Fibroblast of skin of right quadriceps (primary cell): ENCODE measurements at regions not wholly inside any gene's neighbourhood (a gene's known extent, or its start where the extent isn't known, plus 50 kb on each side); places are given as distances from the start of the nearest gene placed in this dataset.

ENCODE experiments used
- DNase-seq: peaks from one replicate; pipeline ENCODE4 v3.0.0-alpha.2; 2013

DNA sequence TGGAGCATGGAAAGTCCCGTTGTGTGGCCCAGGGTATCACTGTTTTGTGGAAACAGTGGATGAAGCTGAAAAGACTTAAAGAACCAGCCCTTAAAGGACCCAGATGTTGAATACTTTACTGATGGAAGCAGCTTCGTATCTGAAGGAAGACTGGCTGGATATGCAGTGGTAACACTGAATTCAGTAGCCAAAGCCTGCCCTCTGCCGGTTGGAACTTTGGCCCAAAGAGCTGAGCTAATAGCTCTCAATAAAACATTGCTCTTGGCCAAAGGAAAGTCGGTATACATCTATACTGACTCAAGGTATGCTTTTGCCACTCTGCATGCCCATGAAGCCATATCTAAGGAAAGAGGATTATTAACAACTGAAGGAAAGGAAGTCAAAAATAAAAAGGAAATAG lies 885.4 kb downstream of the PDCD6IP start:
- DNase-seq: peak; percentile 35

DNA sequence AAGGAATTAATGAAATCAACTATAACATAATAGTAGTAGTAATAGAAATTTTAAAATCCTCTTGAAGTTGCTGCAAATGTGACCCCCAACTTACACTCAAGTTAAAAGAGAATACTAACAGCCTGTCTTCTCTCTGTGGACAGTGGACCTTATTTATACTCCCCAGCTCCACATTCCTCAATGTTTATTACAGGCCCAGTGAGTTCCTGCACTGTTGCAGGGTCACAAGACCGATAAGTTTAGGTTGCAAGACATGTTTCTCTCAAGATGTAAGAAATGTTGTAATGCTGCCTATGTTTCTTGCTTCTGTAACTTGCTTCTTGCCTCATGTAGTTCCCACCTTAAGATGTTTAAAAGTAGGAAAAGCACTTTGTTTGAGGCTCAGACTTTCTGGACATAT lies 888.1 kb downstream of the PDCD6IP start:
- no peak for DNase-seq

DNA sequence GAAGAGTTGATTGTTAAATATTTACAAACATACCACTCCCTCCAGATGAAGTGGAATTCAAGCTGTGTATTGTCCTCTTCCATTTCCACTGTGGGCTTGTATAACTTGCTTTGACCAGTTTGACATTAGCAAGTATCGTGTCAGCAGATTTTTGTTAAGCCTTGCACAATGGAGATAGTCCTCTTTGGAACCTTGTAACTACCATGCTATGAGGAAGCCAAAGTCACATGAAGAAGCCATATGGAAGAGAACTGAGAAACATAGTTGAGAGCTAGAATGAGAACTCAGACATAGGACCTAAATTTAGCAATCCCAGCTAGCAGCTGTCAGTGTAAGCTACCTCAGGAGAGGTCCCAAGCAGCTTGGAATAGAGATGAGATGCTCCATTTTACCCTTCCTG lies 889.2 kb downstream of the PDCD6IP start:
- DNase-seq: no peak

DNA sequence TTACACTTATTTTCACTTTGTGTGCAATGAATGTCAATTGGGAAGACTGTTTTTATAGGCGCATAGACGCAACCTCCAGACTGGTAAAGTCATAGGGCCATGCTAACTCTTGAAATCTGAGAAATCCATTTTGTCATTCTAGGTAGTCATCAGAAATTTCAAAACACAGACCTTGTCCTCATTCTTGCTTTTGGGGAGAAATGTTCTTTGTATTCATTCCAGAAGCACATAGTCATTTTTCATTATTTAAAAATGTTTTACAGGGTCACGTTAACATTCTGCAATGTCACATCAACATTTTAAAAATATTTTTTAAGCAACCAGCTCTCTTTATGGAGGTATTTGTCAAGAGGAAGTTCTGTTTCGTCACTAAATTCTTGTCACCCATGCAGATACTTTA lies 898.4 kb downstream of the PDCD6IP start:
- DNase-seq: no peak

DNA sequence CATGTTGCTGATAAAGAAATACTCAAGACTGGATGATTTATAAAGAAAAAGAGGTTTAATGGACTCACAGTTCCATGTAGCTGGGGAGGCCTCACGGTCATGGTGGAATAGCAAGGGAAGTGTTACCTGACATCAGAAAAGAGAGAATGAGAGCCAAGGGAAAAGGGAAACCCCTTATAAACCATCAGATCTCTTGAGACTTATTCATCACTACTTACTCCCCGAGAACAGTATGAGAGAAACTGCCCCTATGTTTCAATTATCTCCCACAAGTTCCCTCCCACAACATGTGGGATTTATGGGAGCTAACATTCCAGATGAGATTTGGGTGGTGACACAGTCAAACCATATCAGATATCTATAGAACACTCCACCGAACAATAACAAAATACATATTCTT lies 904.6 kb downstream of the PDCD6IP start:
- DNase-seq: no peak

DNA sequence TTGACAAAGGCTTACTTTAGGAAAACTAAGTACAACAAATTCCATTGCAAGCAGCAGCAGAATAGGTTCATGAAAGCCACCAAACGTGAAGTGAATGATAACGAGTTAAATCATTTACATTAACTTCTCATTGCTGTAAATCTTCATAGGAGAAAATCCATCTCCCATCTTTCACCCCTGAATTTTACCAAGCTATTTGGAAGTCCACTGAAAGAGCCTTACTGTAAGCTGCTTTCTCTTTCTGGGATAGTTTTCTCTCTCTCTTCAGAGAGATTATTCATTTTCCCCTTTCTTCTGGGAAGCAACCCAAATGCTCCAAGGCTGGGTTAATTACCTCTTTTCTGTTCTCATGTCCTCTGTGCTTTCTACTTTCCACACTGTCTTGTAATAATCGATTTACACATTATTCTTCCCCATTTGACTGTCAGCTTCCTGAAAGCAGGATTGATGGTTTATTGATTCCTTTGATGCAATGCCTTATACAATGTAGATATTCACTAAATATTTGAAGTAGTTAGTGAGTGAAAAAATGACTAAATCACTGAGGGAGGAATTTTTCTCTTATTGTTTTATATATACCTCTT lies 914.3 kb upstream of the ARPP21 start:
- DNase-seq: no peak

DNA sequence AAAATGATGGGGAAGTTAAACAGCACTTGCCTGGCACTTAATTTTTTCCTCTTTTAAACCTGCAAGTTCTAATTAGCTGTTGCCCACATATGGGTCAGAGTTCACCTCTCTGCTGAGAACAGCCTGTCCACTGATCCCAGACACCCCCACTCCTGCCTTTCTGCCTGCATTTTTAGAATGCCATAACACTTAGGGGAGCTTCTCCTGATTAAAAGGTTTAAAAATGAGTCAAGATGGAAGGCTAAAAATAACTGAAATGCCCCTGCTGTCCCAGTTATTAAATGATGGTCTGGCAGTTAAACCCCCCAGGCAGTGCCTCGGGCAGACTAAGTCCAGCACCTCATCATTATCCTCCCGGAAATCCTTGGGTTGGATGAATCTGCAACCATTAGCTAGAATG lies 913.6 kb upstream of the ARPP21 start:
- DNase-seq: no peak

DNA sequence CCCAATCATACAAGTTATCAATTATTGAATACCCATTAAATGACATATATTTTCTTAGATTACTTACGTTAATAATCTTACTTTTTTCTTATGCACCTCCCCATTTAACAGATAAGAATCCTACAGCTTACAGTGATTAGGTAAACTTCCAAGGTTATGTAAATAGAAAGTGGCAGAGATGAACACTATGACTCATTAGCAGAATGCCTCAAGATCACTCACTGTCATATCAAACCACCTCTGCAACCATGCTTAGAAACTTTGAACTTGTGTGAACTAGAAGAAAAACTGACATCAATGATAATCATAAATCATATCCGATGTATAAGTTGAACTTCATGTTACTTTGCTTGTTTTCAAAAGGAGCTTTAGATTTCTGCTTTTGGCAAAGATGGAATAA lies 911.6 kb upstream of the ARPP21 start:
- no peak for DNase-seq

DNA sequence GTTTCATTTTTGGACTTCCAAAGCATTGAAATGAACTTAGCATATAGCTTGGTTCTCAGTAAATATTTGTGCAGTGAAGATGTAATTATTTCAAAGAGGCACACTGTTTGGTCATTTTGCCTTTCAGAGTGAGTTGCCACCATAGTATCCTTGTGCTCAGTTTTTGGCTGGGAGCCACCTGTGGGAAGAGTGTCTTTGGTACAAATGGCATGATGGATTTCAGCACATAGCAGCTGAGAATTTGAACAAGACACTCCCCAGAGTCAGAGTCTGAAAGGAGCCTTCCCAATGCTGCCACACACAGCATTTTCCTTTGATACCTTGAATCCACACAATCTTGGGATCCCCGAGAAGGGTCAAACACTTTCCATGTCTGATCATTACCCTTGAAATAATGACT lies 897.2 kb upstream of the ARPP21 start:
- DNase-seq: no peak

DNA sequence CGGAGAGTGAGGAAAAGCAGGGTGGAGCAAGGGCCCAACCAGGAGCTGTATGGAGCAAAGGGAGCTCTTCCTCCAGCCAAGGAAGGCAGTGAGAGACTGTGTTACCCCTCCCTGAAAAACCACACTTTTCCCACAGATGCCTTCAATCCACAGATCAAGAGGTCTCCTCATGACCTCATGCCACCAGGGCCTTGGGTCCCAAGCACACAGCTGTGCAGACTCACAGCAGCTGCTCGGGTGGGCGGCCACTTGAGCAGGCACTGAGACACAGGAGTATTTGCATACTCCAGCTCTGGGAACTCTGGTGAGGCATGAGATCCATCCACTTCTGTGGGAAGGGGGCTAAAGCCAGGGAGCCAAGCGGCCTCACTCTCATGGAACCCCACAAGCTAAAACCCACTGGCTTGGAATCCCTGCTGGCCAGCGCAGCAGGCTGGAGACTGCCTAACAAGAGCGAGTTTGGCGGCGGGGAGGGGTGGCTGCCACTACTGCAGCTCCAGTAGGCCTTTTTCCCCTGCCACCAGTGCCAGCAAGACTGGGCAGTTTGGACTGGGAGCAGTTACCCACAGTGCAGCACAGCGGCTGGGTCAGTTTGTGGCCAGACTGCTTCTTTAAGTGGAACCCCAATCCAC lies 880.6 kb upstream of the ARPP21 start:
- no peak for DNase-seq

DNA sequence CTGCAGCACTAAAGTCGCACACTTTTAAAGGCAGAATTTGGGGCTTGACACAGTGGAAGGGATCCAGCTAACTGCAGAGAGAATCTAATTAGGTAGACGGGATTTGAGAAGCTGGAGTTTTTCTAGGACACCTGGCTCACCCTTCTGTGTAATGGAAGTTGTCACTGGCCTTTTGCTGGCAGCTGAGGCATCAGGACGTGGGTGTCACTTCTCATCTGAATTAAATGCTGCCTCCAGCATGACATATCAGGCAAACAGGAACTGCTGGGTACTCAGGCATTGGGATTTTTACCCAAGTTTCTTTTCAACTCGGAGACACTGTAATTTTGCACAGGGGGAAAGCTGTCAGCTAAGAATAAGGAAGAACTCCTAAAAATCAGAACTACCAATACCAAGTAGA lies 861.9 kb upstream of the ARPP21 start:
- DNase-seq: no peak

DNA sequence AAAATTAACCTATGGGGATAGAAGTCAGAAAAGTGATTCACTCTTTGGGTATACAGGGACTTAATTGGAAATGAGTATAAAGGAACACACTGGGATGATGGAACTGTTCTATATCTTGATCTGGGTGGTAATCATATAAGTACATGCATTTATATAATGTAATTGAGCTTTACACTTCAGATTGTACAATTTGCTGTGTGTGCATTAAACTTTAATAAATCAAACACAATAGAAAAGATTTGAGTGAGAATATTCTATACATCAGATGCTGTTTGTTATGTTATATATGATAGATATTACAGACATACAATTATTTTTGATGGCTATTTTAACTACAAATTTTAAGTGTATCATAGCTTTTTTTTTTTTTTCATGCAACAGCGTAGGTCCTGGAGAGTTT lies 860.2 kb upstream of the ARPP21 start:
- no peak for DNase-seq

DNA sequence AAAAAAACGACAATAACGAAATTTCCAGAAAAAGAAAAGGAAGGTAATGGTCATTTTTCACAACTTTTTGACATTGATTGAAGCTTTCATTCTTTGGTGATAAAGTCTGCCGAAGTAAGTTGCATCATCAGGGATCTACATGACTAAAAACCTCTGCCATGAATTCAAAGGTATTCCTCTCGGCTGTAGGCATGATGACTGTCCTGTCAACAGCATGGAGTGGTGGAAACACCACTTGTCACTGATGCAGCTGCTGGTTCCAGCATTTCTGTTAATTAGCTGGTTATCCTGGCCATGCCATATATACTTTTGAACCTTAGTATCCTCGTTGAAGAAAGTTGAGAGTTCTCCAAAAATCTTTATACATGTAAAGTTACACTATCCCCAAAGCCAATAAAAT lies 859.0 kb upstream of the ARPP21 start:
- no peak for DNase-seq

DNA sequence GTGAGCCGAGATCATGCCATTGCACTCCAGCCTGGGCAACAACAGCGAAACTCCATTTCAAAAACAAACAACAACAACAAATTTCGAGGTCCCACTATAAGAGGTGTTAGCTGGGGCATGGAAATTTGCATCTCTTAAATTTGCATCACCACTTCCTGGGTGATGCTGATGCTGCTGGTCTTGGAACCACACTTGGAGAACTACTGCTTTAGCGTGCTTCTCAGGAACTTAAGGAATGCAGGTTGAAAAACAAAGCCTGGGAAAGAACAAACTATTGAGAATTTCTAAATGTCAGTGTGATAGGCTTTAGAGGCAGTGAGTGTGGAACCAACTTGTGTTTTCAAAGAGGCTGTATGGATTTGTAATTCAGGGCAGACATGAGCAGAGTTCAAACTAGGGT lies 858.4 kb upstream of the ARPP21 start:
- DNase-seq: peak; percentile 30

DNA sequence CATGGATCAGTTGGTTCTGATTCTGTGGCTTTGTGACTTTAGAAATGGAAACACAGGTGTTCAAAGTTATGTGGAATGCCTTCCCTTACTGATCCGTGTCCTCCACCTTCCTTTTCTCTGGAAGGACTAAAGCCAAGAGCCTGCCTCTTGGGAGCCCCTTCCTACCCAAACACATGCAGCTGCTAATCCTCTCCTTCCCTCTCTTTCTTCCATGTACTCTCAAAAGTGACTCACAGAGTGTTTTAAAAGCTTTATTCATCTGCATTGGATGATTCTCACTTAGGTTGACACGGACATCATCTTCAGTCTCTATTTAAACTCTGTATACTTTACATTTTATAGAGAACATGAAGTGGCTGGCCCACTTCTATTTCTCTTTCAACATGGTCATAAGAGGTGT lies 856.5 kb upstream of the ARPP21 start:
- DNase-seq: peak; percentile 54

DNA sequence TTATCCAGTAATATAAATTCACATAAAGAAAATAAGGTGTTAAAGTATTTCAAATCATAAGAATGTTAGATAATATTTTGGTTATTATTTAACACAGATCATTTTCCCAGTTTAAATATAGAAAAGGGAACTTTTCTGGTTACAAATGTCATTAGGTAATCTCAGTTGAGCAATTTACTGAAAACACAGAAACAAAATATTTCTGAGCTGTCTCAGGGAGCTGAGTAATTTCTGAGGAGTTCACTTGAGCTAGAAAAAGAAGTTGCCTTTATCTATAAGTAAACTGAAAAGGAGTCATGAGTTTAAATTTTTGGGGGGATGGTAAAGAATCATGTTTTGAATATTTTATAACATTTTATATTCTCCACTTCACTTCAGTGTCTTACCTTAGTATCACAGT lies 855.4 kb upstream of the ARPP21 start:
- DNase-seq: peak; percentile 64

DNA sequence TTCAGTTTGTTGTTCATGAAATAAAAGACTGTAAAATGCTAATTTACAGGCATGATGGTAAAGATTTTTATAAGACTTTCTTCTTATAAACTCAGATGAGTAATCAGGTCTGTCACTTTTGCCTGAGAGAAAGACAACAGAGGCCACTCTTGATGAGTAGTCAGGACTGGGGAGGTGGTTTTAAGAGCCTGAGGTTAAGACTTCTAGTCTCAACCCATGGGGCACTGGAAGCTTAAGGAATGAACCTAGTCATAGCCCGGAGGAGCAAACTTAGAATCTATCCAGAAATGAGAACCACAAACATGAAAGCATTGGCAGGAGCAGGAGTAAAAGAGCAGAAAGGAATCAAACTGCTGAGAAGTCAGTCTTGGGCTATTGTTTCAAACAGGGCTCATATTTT lies 846.3 kb upstream of the ARPP21 start:
- DNase-seq: peak; percentile 30

DNA sequence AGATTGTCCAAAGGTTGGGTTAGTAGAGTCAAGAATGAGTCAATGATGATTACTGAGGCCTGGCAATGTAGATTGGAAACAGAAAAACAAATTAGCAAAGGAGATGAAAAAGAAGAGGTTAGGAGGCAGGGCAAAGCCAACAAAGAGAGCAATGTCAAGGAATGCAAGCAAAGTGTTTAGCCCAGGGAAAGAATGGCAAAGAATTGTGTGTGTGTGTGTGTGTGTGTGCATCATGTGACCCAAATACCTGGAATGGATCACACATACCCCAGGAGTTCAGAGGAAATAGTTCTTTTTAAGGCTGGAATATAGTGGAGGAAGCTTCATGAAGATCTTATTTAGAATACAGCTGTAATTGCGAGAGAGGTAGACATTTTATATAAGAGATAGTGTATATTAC lies 831.7 kb upstream of the ARPP21 start:
- no peak for DNase-seq

DNA sequence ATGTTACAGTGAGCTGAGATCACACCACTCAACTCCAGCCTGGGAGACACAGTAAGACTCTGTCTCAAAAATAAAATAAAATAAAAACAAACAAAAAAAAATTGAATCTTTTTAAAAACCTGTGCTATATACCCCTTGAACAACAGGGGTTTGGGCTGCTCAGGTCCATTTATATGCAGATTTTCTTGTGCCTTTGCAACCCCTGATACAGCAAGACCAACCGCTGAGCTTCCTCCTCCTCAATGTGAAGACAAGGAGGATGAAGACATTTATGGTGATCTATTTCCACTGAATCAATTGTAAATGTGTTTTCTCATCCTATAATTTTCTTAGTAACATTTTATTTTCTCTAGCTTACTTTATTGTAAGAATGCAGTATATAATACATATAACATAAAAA lies 831.0 kb upstream of the ARPP21 start:
- no peak for DNase-seq

DNA sequence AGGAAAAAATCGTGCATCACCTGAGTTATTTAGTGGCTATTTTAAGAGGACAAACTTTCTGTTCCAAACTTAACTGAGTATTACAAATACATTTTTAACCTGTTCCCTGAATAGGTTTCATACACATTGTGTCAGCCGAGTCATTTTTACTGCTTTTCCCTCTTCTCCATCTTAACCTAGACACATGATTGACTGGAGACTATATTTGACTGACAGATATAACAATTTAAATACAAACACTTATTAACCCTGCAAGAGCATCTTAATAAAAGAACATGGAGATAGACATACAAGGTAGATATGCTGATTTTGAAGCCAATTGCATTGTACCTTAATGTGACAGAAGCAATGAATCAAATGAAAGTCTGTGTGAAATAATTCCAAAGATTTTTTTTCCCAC lies 810.5 kb upstream of the ARPP21 start:
- no peak for DNase-seq

DNA sequence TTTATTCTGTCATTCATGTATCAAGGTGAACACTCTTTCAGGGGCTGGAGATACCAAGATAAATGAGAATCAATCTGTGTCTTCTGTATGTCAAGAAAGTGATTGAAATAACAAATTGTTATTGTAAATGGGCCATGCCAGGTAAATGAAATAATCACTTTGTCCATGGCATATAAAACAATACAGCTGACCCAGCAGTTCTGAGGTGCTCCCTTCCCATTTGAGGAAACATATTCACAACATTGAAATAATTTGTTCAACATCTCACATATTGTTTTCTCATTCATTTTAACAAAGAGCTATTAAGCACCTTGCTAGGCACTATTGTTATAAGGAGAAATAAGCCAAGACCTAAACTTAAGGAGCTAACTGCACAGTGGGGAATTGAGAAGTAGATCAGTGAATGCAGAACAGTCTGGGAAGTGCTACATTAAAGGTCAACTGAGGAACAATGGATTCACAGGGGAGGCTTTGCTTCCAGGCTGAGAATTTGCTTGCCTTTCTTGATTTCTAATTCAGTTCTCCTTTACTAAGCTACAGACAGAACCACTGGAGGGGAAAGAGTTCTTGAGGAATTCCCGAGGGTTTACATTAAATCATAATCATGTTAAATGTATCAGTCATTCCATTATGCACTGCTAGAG lies 806.3 kb upstream of the ARPP21 start:
- no peak for DNase-seq

DNA sequence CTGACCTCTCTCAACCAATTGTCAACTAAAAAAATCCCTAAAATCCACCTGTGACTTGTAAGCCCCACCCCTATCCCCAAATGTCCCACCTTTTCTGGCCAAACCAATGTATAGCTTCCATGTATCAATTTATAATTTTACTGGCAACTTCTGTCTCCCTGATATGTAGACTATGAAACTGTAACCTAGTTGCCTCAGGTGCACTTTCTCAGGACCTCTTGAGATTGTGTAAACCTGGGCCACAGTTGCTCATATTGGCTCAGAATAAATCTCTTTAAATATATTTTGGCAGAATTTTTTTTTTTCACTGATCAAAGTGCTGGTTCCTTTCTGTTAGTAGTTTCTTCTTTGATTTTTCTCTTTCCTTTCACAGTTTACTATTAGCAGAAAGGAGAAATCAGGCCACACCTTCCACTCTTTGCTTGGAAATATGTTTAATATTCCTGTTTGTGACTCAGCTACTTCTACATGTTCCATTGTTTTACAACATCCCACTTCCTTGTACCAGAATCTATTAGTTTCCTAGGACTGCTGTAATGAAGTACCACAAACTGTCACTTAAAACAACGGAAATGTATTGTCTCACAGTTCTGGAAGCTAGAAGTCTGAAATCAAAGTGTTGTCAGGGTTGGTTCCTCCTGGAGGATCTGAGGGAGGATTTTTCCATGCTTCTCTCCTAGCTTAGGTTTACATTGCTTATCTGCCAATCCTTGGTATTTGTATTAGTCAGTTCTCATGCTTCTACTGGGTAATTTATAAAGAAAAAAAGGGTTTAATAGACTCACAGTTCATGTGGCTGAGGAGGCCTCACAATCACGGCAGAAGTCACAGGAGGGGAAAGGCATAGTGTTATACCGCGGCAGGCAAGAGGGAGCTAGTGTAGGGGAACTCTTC lies 801.2 kb upstream of the ARPP21 start:
- no peak for DNase-seq

DNA sequence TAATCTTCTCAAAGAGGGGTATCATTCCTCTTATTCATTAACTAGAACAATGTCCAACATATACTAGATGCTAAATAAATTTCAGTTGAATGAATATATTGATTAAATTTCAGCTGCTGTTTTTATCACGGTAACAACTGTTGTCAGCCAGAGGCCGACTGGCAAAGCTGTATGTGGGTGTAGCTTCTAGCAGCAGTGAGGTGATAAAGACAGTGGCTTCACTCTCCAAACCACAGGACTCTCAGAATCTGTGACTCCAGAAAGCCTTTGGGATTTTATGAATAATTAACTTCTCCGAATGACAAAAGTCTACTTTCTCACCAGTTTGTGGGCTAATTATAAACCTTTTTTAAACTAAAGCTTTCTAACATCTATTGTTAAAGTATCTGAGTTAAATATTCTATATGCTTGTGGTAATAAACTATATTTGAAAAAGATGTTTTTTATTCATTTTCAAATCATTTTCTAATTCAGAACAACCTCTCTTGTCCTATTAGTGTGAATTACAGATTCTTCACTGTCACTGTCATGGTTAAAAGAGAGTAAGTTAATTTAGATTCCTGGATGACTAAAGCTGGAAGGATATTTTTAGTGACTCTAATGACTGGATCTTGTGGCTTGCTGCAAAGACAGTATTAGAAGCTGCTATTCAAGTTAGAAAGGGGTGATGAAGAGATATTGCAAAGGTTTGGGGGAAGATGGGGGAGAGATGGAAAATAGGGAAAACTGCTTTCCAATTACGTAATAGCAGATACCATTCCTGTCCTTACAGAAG lies 796.4 kb upstream of the ARPP21 start:
- peak; percentile 9 for DNase-seq
